ENCODE measurements at regions not wholly inside any gene's neighbourhood (a gene's known extent, or its start where the extent isn't known, plus 50 kb on each side); places are given as distances from the start of the nearest gene placed in this dataset.
"Not testable (repeated sequence)": the region's sequence is repeated elsewhere in the genome, so short reads cannot be mapped to it uniquely, and the experiment has no call there.

DNA sequence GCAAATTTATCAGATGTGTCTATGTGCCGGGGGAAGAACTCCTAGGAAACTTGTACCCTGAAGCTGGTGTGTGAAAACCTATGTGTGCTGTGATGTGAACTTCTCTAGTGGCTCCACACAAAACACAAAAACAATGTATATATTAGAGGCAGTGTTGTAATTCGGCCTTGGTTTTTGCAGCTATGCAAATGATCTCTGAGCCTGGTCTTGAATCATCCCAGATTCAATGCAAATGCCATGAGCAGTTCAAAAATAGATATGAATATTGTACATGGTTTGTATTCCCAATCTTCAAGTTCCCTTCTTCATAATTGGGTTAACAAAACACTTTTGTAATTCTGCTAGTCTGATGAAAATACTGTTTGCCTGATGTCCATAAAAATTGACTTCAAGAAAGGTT lies 152.6 kb downstream of the MFSD1 start:
- Histone ChIP-seq H3K9me3 (ENCODE audit: low read length) (no peaks in the 10 kb centered on the region), H3K9me2 (ENCODE audit: insufficient read depth, low read length) (no peaks in the 10 kb centered on the region), H3K36me3 (ENCODE audit: insufficient read depth, low read length) (no peaks in the 10 kb centered on the region), H3K4me2 (ENCODE audit: low read length) (no peak overlapping the region), H3K4me1 (ENCODE audit: insufficient read depth, low read length, poor library complexity, severe bottlenecking) (no peaks in the 10 kb centered on the region), H3K79me2 (ENCODE audit: insufficient read depth, low read depth, low read length) (no peaks in the 10 kb centered on the region), H3K27ac (ENCODE audit: low read depth, low read length, poor library complexity, severe bottlenecking) (no peak overlapping the region), H4K20me1 (ENCODE audit: insufficient read depth, low read length) (no peaks in the 10 kb centered on the region), H2AFZ (ENCODE audit: low read length) (no peak overlapping the region), H3K4me3 (ENCODE audit: low read depth, low read length, poor library complexity, severe bottlenecking) (no peak overlapping the region)
- TF ChIP-seq, protein P1, sequence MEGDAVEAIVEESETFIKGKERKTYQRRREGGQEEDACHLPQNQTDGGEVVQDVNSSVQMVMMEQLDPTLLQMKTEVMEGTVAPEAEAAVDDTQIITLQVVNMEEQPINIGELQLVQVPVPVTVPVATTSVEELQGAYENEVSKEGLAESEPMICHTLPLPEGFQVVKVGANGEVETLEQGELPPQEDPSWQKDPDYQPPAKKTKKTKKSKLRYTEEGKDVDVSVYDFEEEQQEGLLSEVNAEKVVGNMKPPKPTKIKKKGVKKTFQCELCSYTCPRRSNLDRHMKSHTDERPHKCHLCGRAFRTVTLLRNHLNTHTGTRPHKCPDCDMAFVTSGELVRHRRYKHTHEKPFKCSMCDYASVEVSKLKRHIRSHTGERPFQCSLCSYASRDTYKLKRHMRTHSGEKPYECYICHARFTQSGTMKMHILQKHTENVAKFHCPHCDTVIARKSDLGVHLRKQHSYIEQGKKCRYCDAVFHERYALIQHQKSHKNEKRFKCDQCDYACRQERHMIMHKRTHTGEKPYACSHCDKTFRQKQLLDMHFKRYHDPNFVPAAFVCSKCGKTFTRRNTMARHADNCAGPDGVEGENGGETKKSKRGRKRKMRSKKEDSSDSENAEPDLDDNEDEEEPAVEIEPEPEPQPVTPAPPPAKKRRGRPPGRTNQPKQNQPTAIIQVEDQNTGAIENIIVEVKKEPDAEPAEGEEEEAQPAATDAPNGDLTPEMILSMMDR (conservative IDR thresholded peaks at IDR 0.05; ENCODE audit: low read length): no peak
- TF ChIP-seq EZH2phosphoT487 (IDR thresholded peaks at IDR 0.05; ENCODE audit: borderline replicate concordance, low read depth, low read length): no peak
- ChIA-PET POLR2A (interaction anchor here (0.5 kb wide), 1 partner anchor 1300 kb away, joined by 3 read pairs; no protein-coding TSS in a partner anchor), CTCF (ENCODE audit: unreplicated experiment) (no interaction called here)
- no peak for DNase-seq (ENCODE audit: low spot score)
- no TSS peak for BruUV-seq (replicated peaks)
- intact Hi-C loops (cut with micrococcal nuclease; ENCODE audit: unreplicated experiment): no loop called here

DNA sequence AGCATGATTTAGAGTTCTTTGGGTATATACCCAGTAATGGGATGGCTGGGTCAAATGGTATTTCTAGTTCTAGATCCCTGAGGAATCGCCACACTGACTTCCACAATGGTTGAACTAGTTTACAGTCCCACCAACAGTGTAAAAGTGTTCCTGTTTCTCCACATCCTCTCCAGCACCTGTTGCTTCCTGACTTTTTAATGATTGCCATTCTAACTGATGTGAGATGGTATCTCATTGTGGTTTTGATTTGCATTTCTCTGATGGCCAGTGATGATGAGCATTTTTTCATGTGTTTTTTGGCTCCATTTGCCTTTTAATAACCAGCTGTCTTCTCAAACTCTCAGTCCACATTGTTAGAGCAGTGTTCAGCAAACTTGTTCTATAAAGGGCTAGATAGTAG lies 155.9 kb downstream of the MFSD1 start:
- POLR2A ChIA-PET; H3K36me3 ChIP-seq (ENCODE audit: insufficient read depth, low read length); BruUV-seq (replicated peaks): not testable (repeated sequence)

DNA sequence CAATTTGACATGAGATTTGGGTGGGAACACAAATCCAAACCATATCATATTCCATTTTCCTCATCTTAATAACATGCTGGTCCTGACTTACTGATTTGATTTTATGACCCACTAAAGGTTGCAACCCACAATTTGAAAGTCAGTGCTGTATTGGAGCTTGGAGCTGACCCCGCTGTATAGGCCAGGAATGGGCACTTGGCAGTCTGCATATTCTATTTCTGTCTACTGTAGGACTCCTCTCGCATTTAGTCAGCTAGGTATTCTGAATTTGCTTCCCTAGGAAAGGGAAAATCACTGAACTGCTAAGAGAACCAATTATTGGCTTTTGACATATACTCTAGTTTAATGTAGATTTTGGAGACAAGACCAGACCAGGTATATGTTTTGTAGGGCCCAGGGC lies 157.0 kb downstream of the MFSD1 start:
- no peaks in the 10 kb centered on the region for H3K79me2 ChIP-seq (ENCODE audit: insufficient read depth, low read depth, low read length)
- no peak overlapping the region for H2AFZ ChIP-seq (ENCODE audit: low read length)
- intact Hi-C loops (cut with micrococcal nuclease; ENCODE audit: unreplicated experiment): no loop called here
- H4K20me1 ChIP-seq (ENCODE audit: insufficient read depth, low read length): no peaks in the 10 kb centered on the region
- POLR2A ChIA-PET: no interaction called here
- BruUV-seq (replicated peaks): no TSS peak
- H3K4me1 ChIP-seq (ENCODE audit: insufficient read depth, low read length, poor library complexity, severe bottlenecking): no peaks in the 10 kb centered on the region
- TF ChIP-seq, protein P1 (conservative IDR thresholded peaks at IDR 0.05; ENCODE audit: low read length): no peak
- CTCF ChIA-PET (ENCODE audit: unreplicated experiment): no interaction called here
- H3K27ac ChIP-seq (ENCODE audit: low read depth, low read length, poor library complexity, severe bottlenecking): no peak overlapping the region
- no peak for DNase-seq (ENCODE audit: low spot score)
- H3K4me3 ChIP-seq (ENCODE audit: low read depth, low read length, poor library complexity, severe bottlenecking): no peak overlapping the region
- no peaks in the 10 kb centered on the region for H3K36me3 ChIP-seq (ENCODE audit: insufficient read depth, low read length)
- no peak overlapping the region for H3K4me2 ChIP-seq (ENCODE audit: low read length)
- H3K9me2 ChIP-seq (ENCODE audit: insufficient read depth, low read length): no peaks in the 10 kb centered on the region
- H3K9me3 ChIP-seq (ENCODE audit: low read length): no peaks in the 10 kb centered on the region

More for the DNA sequence above, 155.9 kb downstream of the MFSD1 start:
- H3K4me3 ChIP-seq (ENCODE audit: low read depth, low read length, poor library complexity, severe bottlenecking); H3K4me1 ChIP-seq (ENCODE audit: insufficient read depth, low read length, poor library complexity, severe bottlenecking); H4K20me1 ChIP-seq (ENCODE audit: insufficient read depth, low read length); H3K79me2 ChIP-seq (ENCODE audit: insufficient read depth, low read depth, low read length); CTCF ChIA-PET (ENCODE audit: unreplicated experiment); DNase-seq (ENCODE audit: low spot score); intact Hi-C loops (cut with micrococcal nuclease; ENCODE audit: unreplicated experiment); H3K4me2 ChIP-seq (ENCODE audit: low read length); H2AFZ ChIP-seq (ENCODE audit: low read length); H3K27ac ChIP-seq (ENCODE audit: low read depth, low read length, poor library complexity, severe bottlenecking); H3K9me3 ChIP-seq (ENCODE audit: low read length); H3K9me2 ChIP-seq (ENCODE audit: insufficient read depth, low read length): not testable (repeated sequence)

All from OCI-LY7 (cell line).